ENCODE measurements at regions not wholly inside any gene's neighbourhood (a gene's known extent, or its start where the extent isn't known, plus 50 kb on each side); places are given as distances from the start of the nearest gene placed in this dataset.

GRCh38 chr2:60341151-60341550, 212.3 kb downstream of the BCL11A start:
- no peak for DNase-seq (ENCODE audit: low read depth)
- no peak overlapping the region for H3K4me3 ChIP-seq (ENCODE audit: low read length)
- no peak for TF ChIP-seq CTCF (conservative IDR thresholded peaks at IDR 0.05; ENCODE audit: low read length)

DNA sequence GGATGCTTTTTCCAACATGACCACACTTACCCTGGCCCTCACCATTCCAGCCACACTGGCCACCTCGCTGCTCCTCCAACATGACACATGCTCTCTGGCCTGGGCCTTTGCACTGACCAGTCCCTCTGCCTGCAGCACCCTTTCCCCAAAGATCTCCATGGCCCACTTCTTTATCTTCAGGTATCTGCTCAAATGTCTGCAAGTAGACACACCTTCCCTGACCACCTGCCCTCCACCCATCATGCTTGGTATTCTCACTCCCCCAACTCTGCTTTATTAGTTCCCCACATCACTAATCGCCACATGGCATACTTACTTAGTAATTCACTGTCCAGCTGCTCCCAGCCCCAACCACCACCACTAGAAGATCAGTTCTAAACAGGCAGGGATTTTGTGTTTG, 214.2 kb downstream of the BCL11A start:
- DNase-seq (ENCODE audit: low read depth): no peak
- no peak for TF ChIP-seq CTCF (conservative IDR thresholded peaks at IDR 0.05; ENCODE audit: low read length)
- H3K4me3 ChIP-seq (ENCODE audit: low read length): no peak overlapping the region

DNA sequence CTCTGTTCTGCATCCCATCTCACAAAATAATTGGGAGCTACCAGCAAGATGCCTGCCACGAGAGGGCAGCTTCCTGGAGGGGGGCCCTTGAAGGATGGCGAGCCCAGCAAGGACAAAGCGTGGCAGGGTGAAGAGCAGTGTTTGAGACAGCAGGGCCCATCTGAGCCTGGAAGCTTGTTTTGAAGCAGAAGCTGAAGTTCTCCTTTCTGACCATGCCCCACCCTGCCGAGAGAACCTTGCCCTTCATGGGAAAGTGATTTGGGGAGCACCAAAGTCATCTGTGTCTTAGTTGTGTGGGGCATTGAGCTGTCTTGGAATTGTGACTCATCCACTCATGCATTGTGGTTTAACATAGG, 216.3 kb downstream of the BCL11A start:
- TF ChIP-seq CTCF (conservative IDR thresholded peaks at IDR 0.05; ENCODE audit: low read length): peak; percentile 32
- H3K4me3 ChIP-seq (ENCODE audit: low read length): no peak overlapping the region
- peak; percentile 9 for DNase-seq (ENCODE audit: low read depth)

DNA sequence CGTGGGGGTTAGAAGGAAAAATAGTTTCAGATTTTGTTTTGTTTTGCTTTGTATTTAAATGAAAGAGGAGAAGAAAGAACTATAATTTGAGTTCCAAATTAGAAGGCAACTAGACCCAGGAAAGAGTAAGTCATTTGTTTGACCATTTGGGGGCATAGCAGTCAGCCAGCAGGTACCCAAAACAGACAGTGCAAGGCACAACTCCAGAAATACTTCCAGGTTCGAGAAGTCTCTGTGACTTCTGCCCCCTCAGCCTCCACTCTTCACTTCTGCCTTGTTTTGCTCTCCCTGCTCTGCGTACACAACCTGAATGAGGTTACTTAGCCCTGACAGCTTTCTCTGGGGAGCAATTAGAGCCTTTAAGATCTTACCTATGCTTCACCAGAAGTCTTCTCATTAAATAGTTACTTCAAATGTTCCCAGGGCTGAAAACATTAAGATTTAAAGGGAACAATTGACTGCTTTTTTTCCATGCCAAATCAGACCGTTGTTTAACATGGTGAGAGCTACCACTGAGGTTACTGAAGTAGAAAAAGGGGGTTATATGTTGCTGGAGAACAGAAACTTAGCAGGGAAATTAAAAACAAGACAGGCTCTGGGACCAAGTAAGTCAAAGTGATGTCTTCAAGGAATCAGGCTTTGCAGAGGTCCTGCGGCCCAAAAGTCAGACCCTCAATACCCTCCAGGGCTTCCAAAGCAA, 216.9 kb downstream of the BCL11A start:
- H3K4me3 ChIP-seq (ENCODE audit: low read length): no peak overlapping the region
- DNase-seq (ENCODE audit: low read depth): no peak
- TF ChIP-seq CTCF (conservative IDR thresholded peaks at IDR 0.05; ENCODE audit: low read length): no peak

DNA sequence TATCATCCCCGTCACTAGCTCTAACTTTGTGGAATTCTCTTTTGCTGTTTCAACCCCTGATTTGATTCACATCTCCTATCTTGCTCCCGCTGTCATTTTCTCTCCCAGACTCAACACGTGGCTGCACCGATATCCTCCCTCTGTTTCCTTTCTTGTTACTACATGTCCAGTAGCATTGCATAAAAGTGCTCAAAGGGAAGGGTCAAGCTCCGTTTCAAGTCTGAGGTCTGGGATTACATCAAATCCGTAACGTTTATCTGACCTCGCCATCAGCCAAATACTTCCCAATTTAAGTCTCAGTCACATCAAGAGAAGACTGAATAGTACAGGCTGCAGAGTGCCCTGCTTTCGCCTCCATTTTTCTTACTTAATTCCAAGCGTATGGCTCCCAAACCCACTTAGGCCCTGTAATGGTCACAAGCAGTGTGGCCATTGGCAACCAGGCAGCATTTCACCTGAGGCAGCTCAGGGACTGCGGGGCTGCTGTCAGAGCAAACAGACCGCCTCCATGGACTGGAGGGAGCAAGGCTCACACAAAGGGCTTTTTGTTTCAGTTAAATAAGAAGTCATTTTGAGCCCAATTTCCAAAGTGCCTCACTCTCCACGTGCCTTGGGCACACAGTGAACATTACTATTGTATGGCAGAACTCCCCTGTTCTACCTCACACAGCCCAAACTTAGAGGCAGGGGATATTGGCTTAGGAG, 217.8 kb downstream of the BCL11A start:
- no peak overlapping the region for H3K4me3 ChIP-seq (ENCODE audit: low read length)
- DNase-seq (ENCODE audit: low read depth): no peak
- TF ChIP-seq CTCF (conservative IDR thresholded peaks at IDR 0.05; ENCODE audit: low read length): no peak

GRCh38 chr2:60334610-60335009, 218.8 kb downstream of the BCL11A start:
- DNase-seq (ENCODE audit: low read depth): no peak
- H3K4me3 ChIP-seq (ENCODE audit: low read length): no peak overlapping the region
- no peak for TF ChIP-seq CTCF (conservative IDR thresholded peaks at IDR 0.05; ENCODE audit: low read length)

GRCh38 chr2:60333264-60333663, 220.2 kb downstream of the BCL11A start:
- no peak for TF ChIP-seq CTCF (conservative IDR thresholded peaks at IDR 0.05; ENCODE audit: low read length)
- no peak overlapping the region for H3K4me3 ChIP-seq (ENCODE audit: low read length)
- DNase-seq (ENCODE audit: low read depth): no peak
